ENCODE measurements at regions not wholly inside any gene's neighbourhood (a gene's known extent, or its start where the extent isn't known, plus 50 kb on each side); places are given as distances from the start of the nearest gene placed in this dataset.

- ATAC-seq (no peak), DNase-seq (no peak)
- Histone ChIP-seq H3K27me3 (ENCODE audit: insufficient read depth in 3 of 3, low read length in 2 of 3) (no peaks in the 10 kb centered on the region), H3K36me3 (ENCODE audit: insufficient read depth in 1 of 2, low read depth in 1 of 2) (no peaks in the 10 kb centered on the region), H3K4me3 (no peak overlapping the region), H3K4me1 (no peaks in the 10 kb centered on the region), H3K9me3 (no peaks in the 10 kb centered on the region), H3K27ac (no peak overlapping the region)
- intact Hi-C loops (cut with DNase I), result no loop called here
- no peak for TF ChIP-seq CTCF (IDR thresholded peaks at IDR 0.05)
- 81 to 87% (median 84%) methylated on average over 2 of the region's 2 CpGs for WGBS, 3 donors
These were observed 275.1 kb upstream of the ANKRD55 start for GRCh38 chr5:56508249-56508648.

GRCh38 chr5:56507351-56507930 lies 274.3 kb upstream of the ANKRD55 start:
- Histone ChIP-seq H3K4me3 (no peak overlapping the region), H3K27ac (no peak overlapping the region), H3K36me3 (ENCODE audit: insufficient read depth in 1 of 2, low read depth in 1 of 2) (no peaks in the 10 kb centered on the region), H3K4me1 (no peaks in the 10 kb centered on the region), H3K9me3 (no peaks in the 10 kb centered on the region), H3K27me3 (ENCODE audit: insufficient read depth in 3 of 3, low read length in 2 of 3) (no peaks in the 10 kb centered on the region)
- WGBS, 3 donors, result 91 to 93% (median 93%) methylated on average over 2 of the region's 2 CpGs
- intact Hi-C loops (cut with DNase I), result no loop called here
- no peak for TF ChIP-seq CTCF (IDR thresholded peaks at IDR 0.05)
- DNase-seq (no peak), ATAC-seq (no peak)

- no peak overlapping the region for H3K27ac ChIP-seq
- no peak for TF ChIP-seq CTCF (IDR thresholded peaks at IDR 0.05)
- H3K9me3 ChIP-seq, result no peaks in the 10 kb centered on the region
- intact Hi-C loops (cut with DNase I), result no loop called here
- no peaks in the 10 kb centered on the region for H3K4me1 ChIP-seq
- no peaks in the 10 kb centered on the region for H3K27me3 ChIP-seq (ENCODE audit: insufficient read depth in 3 of 3, low read length in 2 of 3)
- no peak overlapping the region for H3K4me3 ChIP-seq
- WGBS, 3 donors, result 77 to 82% (median 78%) methylated on average over 4 of the region's 4 CpGs
- no peaks in the 10 kb centered on the region for H3K36me3 ChIP-seq (ENCODE audit: insufficient read depth in 1 of 2, low read depth in 1 of 2)
- ATAC-seq, result no peak
- no peak for DNase-seq
These were observed 273.3 kb upstream of the ANKRD55 start for GRCh38 chr5:56506211-56506965.

- H3K27ac ChIP-seq, result no peak overlapping the region
- H3K4me3 ChIP-seq, result no peak overlapping the region
- H3K9me3 ChIP-seq, result no peaks in the 10 kb centered on the region
- 90 to 93% (median 92%) methylated on average over 3 of the region's 3 CpGs for WGBS, 3 donors
- H3K36me3 ChIP-seq (ENCODE audit: insufficient read depth in 1 of 2, low read depth in 1 of 2), result no peaks in the 10 kb centered on the region
- intact Hi-C loops (cut with DNase I), result no loop called here
- H3K4me1 ChIP-seq, result no peaks in the 10 kb centered on the region
- ATAC-seq (no peak), DNase-seq (no peak)
- no peak for TF ChIP-seq CTCF (IDR thresholded peaks at IDR 0.05)
- no peaks in the 10 kb centered on the region for H3K27me3 ChIP-seq (ENCODE audit: insufficient read depth in 3 of 3, low read length in 2 of 3)
These were observed 270.8 kb upstream of the ANKRD55 start for GRCh38 chr5:56503929-56504328.

Data from psoas muscle (tissue), 7 donors.